Progenitor cell of endocrine pancreas (in vitro differentiated cells): ENCODE measurements at regions not wholly inside any gene's neighbourhood (a gene's known extent, or its start where the extent isn't known, plus 50 kb on each side); places are given as distances from the start of the nearest gene placed in this dataset.

Source experiments
- DNase-seq: peaks from one replicate; pipeline ENCODE4 v3.0.0; 2021; ENCODE audit warnings: low spot score; ENCODE audit not compliant: unreplicated experiment
- H3K27ac Mint-ChIP-seq: 2 replicates; pipeline ENCODE4 v1.8.0; 2021; ENCODE audit warnings: mild to moderate bottlenecking, moderate library complexity, mixed read lengths
- H3K27me3 Mint-ChIP-seq: 2 replicates; pipeline ENCODE4 v1.8.0; 2021; ENCODE audit warnings: mixed read lengths
- H3K36me3 Mint-ChIP-seq: 2 replicates; pipeline ENCODE4 v1.8.0; 2022; ENCODE audit warnings: mixed read lengths; ENCODE audit not compliant: insufficient read depth
- H3K4me1 Mint-ChIP-seq: 2 replicates; pipeline ENCODE4 v1.8.0; 2021; ENCODE audit warnings: low read depth, mixed read lengths
- H3K4me3 Mint-ChIP-seq: 2 replicates; pipeline ENCODE4 v1.8.0; 2021; ENCODE audit warnings: low read depth, mild to moderate bottlenecking, moderate library complexity, mixed read lengths
- H3K9me3 Mint-ChIP-seq: 2 replicates; pipeline ENCODE4 v1.8.0; 2021; ENCODE audit warnings: low read depth, mixed read lengths
- CTCF ChIP-seq: fragments of 200-600 bp; sonication (generic); IDR thresholded peaks from one replicate; pipeline ENCODE4 v1.5.0; 2021; ENCODE audit warnings: antibody characterized with exemption, mild to moderate bottlenecking; ENCODE audit not compliant: unreplicated experiment

DNA sequence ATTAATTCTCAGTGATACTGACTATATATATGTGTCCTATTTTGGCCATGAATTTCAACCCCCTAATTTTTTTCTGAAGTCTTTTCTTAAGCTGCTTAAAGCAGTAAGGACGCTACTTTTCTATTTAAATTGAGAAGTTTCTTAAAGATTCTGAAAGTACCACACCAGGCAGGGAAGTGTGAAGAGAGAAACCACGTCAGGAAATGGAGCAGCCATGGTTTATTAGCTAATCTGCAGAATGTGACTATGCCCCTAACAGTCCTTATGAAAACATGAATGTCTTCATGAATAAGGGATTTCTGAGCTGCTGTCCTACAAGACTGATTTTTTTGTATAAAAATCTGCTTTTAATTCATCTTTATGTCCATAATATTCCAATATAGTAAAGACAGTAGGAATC, 1724.3 kb upstream of the C9orf72 start:
- H3K4me1 Mint-ChIP-seq = peaks cover 2% of the 10 kb centered on the region
- no peak for TF ChIP-seq CTCF
- H3K36me3 Mint-ChIP-seq = no peaks in the 10 kb centered on the region
- H3K27me3 Mint-ChIP-seq = no peaks in the 10 kb centered on the region
- no peak overlapping the region for H3K4me3 Mint-ChIP-seq
- peaks cover 19% of the 10 kb centered on the region for H3K9me3 Mint-ChIP-seq
- no peak overlapping the region for H3K27ac Mint-ChIP-seq
- DNase-seq = no peak

DNA sequence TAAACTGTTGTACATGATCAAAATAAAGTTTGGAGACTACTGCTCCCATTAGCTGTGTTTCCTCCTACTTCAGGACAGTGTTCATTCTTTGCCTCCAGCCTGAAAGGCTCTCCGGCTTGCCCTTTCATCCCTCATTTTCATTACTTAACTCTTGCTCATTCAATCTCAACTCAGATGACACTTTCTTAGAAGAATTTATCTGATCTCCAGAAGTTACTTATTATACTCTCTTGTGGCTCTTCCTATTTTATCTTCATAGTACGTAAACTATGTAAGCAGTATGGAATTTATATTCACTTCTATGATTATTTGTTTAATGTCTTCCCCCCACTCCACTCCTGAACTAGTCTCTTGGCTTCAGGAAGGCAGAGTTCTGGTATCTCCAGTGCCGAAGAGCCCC, 1737.9 kb upstream of the C9orf72 start:
- Mint-ChIP-seq H3K4me3 (no peak overlapping the region), H3K9me3 (no peaks in the 10 kb centered on the region), H3K4me1 (no peaks in the 10 kb centered on the region), H3K27me3 (no peaks in the 10 kb centered on the region), H3K36me3 (no peaks in the 10 kb centered on the region), H3K27ac (no peak overlapping the region)
- no peak for TF ChIP-seq CTCF
- DNase-seq = no peak

DNA sequence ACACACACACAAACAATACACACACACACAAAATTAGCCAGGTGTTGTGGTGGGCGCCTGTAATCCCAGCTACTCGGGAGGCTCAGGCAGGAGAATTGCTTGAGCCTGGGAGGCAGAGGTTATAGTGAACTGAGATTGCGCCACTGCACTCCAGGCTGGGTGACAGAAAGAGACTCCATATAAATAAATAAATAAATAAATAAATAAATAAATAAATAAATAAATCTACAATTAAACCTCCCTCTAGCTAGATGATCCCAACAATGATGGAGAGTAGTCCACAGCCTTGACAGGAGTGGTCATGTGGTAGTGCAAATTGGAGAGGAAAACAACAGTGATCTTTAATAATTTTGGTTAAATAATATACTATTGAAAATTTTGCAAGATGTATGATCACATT, 1739.0 kb upstream of the C9orf72 start:
- DNase-seq = no peak
- no peak for TF ChIP-seq CTCF
- Mint-ChIP-seq H3K27me3 (no peaks in the 10 kb centered on the region), H3K4me3 (no peak overlapping the region), H3K4me1 (no peaks in the 10 kb centered on the region), H3K9me3 (no peaks in the 10 kb centered on the region), H3K36me3 (no peaks in the 10 kb centered on the region), H3K27ac (no peak overlapping the region)

DNA sequence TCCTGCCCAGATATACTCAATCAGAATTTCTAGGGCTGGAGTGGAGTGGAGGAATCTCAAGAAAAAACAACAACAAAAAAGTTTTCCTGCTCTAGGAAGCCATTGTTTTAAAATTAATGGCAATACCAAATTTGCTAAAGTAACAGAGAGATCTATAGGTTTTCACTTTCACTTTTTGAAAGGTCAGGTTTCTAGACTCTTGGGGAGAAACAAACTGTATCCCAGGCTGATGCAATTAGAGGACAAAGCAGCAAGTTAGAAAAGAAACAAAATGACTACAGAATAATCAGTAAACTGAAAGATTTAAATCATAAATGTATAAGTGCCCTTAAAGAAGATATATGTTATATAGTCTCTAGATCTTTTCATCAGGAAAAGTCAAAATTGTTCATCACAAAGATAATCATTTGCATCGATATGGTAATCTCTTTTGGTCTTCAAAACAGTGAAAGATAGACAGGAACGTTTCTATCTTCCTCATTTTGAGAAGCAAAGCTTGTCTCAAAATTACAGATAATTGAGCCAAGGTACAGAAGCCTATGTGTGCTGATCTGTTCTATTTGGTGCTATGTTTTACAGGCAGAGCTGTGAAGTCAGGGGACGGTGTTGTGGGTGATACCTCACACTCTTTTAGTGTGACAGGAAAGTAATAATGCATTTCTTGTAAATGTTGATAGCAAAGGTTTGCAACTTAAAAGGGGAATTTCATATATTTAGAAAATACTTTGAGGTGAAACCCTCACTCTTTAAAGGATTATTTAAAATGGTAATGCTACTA, 1746.6 kb upstream of the C9orf72 start:
- H3K4me1 Mint-ChIP-seq = peaks cover 3% of the 10 kb centered on the region
- H3K27ac Mint-ChIP-seq = no peak overlapping the region
- no peak for DNase-seq
- peaks cover 3% of the 10 kb centered on the region for H3K9me3 Mint-ChIP-seq
- H3K4me3 Mint-ChIP-seq = no peak overlapping the region
- no peaks in the 10 kb centered on the region for H3K27me3 Mint-ChIP-seq
- no peaks in the 10 kb centered on the region for H3K36me3 Mint-ChIP-seq
- TF ChIP-seq CTCF = no peak

- H3K4me3 Mint-ChIP-seq = no peak overlapping the region
- peaks cover 5% of the 10 kb centered on the region for H3K4me1 Mint-ChIP-seq
- TF ChIP-seq CTCF = no peak
- H3K27me3 Mint-ChIP-seq = no peaks in the 10 kb centered on the region
- no peak for DNase-seq
- peaks cover 3% of the 10 kb centered on the region for H3K9me3 Mint-ChIP-seq
- no peaks in the 10 kb centered on the region for H3K36me3 Mint-ChIP-seq
- no peak overlapping the region for H3K27ac Mint-ChIP-seq
Measured at GRCh38 chr9:29322240-29322639, 1749.0 kb upstream of the C9orf72 start.
